ENCODE measurements at regions not wholly inside any gene's neighbourhood (a gene's known extent, or its start where the extent isn't known, plus 50 kb on each side); places are given as distances from the start of the nearest gene placed in this dataset.

DNA sequence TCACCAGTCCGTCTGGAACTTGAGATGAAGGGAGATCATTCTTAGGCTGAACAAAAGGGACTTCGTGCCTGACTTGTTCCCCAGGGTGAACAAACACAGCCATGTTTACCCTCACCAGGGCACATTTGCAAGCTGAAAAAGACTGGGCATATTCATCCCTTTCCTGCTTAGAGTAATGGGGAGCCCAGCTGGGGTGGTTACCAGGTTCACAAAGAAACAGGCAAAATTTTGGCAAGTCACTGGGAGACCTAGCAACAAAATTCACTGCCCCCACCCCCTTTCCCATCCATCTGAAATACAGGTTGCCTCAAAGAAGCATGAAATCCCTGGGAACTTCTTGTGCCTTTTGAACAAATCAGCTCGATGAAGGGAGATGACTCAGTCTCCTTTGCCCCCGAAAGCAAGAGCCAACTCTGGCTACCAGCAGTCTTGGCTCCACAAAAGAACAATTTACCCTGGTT lies 775.0 kb downstream of the SQOR start:
- H3K14ac ChIP-seq (ENCODE audit: insufficient read depth, low read length): no peak overlapping the region
- no peak overlapping the region for H2BK20ac ChIP-seq (ENCODE audit: low read depth, low read length, poor library complexity, severe bottlenecking)
- H3K9me3 ChIP-seq (ENCODE audit: control insufficient read depth, low read depth, low read length): no peaks in the 10 kb centered on the region
- H3K9me3 Mint-ChIP-seq: no peaks in the 10 kb centered on the region
- H2BK120ac ChIP-seq (ENCODE audit: low read depth, low read length, poor library complexity, severe bottlenecking): no peak overlapping the region
- no peak overlapping the region for H2AFZ ChIP-seq (ENCODE audit: low read length)
- no peak overlapping the region for H4K5ac ChIP-seq (ENCODE audit: insufficient read length, low read depth, low read length)
- no peak overlapping the region for H3K9ac ChIP-seq (ENCODE audit: extremely low read depth, insufficient read length, low read length)
- H3K27ac Mint-ChIP-seq: no peak overlapping the region
- H4K8ac ChIP-seq (replicated peaks; ENCODE audit: insufficient read length, low read depth, low read length): no peak overlapping the region
- H2AK5ac ChIP-seq (ENCODE audit: insufficient read length, low read length): no peak overlapping the region
- H3K18ac ChIP-seq (ENCODE audit: insufficient read length, low read depth, low read length): no peak overlapping the region
- H3T11ph ChIP-seq (ENCODE audit: low read length): no peak overlapping the region
- H3K4me3 Mint-ChIP-seq: no peak overlapping the region
- no peak overlapping the region for H4K91ac ChIP-seq (ENCODE audit: insufficient read length, low read depth, low read length)
- no peak overlapping the region for H2BK5ac ChIP-seq (ENCODE audit: insufficient read length, low read length)
- no peaks in the 10 kb centered on the region for H3K23me2 ChIP-seq (ENCODE audit: insufficient read length, low read depth, low read length, poor library complexity, severe bottlenecking)
- H3K56ac ChIP-seq (ENCODE audit: insufficient read length, low read depth, low read length): no peak overlapping the region
- DNase-seq: no peak
- peaks cover 15 to 20% of the 10 kb centered on the region in 2 experiments for H3K4me1 Mint-ChIP-seq
- no CpG with 5 or more reads among the region's 4 CpGs for WGBS (ENCODE audit: extremely low coverage, insufficient read length, low lambda C conversion rate)
- no peaks in the 10 kb centered on the region for H3K36me3 Mint-ChIP-seq (ENCODE audit: insufficient read depth in 1 of 3, low read depth in 3 of 3)
- H3K79me1 ChIP-seq (ENCODE audit: insufficient read depth, low read depth, low read length, poor library complexity, severe bottlenecking): no peaks in the 10 kb centered on the region
- TF ChIP-seq, protein P1, sequence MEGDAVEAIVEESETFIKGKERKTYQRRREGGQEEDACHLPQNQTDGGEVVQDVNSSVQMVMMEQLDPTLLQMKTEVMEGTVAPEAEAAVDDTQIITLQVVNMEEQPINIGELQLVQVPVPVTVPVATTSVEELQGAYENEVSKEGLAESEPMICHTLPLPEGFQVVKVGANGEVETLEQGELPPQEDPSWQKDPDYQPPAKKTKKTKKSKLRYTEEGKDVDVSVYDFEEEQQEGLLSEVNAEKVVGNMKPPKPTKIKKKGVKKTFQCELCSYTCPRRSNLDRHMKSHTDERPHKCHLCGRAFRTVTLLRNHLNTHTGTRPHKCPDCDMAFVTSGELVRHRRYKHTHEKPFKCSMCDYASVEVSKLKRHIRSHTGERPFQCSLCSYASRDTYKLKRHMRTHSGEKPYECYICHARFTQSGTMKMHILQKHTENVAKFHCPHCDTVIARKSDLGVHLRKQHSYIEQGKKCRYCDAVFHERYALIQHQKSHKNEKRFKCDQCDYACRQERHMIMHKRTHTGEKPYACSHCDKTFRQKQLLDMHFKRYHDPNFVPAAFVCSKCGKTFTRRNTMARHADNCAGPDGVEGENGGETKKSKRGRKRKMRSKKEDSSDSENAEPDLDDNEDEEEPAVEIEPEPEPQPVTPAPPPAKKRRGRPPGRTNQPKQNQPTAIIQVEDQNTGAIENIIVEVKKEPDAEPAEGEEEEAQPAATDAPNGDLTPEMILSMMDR (conservative IDR thresholded peaks at IDR 0.05): no peak
- no peaks in the 10 kb centered on the region for H3K27me3 Mint-ChIP-seq (ENCODE audit: low read depth)
- H3K4me2 ChIP-seq (ENCODE audit: insufficient read depth, insufficient read length, low read length): no peak overlapping the region
- no peaks in the 10 kb centered on the region for H3K27me3 ChIP-seq (ENCODE audit: insufficient read depth, low read length)
- no peak overlapping the region for H2BK15ac ChIP-seq (ENCODE audit: low read depth, low read length)
- H3K79me2 ChIP-seq (ENCODE audit: insufficient read depth, low read length): no peaks in the 10 kb centered on the region
- no peak overlapping the region for H3K23ac ChIP-seq (ENCODE audit: insufficient read length, low read depth, low read length)
- no peaks in the 10 kb centered on the region for H4K20me1 ChIP-seq (ENCODE audit: control insufficient read depth, insufficient read depth, insufficient read length)
- no peak overlapping the region for H3K27ac ChIP-seq (ENCODE audit: insufficient read length, low read depth, low read length)
- H2BK12ac ChIP-seq (ENCODE audit: insufficient read length, low read depth, low read length): no peak overlapping the region
- H3K4me1 ChIP-seq (ENCODE audit: insufficient read depth, low read length): peaks cover 2% of the 10 kb centered on the region; the same call in 1 of the 2 replicates
- no peak overlapping the region for H3K4ac ChIP-seq (ENCODE audit: low read depth, low read length)

Measured in H9 (cell line).